IPS-18c (cell line): ENCODE measurements at regions not wholly inside any gene's neighbourhood (a gene's known extent, or its start where the extent isn't known, plus 50 kb on each side); places are given as distances from the start of the nearest gene placed in this dataset.
"Not testable (repeated sequence)": the region's sequence is repeated elsewhere in the genome, so short reads cannot be mapped to it uniquely, and the experiment has no call there.

Experiments
- H3K4me3 ChIP-seq: 2 replicates; pipeline ENCODE4 v1.7.0; 2013; ENCODE audit warnings: low read depth, mild to moderate bottlenecking, low read length, moderate library complexity; ENCODE audit not compliant: insufficient read depth
- H3K9me3 ChIP-seq: one replicate; pipeline ENCODE4 v1.6.1; 2013; ENCODE audit warnings: mild to moderate bottlenecking, low read length, moderate library complexity; ENCODE audit not compliant: control insufficient read depth, insufficient read depth

GRCh38 chr6:27674882-27675281 is 202.0 kb upstream of the ZNF184 start:
- H3K4me3 ChIP-seq, result no peak overlapping the region
- H3K9me3 ChIP-seq, result no peaks in the 10 kb centered on the region

- Histone ChIP-seq H3K9me3 (no peaks in the 10 kb centered on the region), H3K4me3 (peak overlapping the region; percentile 53; the same call in 1 of the 2 replicates)
These were observed 199.4 kb upstream of the ZNF184 start for GRCh38 chr6:27672113-27672799.

DNA sequence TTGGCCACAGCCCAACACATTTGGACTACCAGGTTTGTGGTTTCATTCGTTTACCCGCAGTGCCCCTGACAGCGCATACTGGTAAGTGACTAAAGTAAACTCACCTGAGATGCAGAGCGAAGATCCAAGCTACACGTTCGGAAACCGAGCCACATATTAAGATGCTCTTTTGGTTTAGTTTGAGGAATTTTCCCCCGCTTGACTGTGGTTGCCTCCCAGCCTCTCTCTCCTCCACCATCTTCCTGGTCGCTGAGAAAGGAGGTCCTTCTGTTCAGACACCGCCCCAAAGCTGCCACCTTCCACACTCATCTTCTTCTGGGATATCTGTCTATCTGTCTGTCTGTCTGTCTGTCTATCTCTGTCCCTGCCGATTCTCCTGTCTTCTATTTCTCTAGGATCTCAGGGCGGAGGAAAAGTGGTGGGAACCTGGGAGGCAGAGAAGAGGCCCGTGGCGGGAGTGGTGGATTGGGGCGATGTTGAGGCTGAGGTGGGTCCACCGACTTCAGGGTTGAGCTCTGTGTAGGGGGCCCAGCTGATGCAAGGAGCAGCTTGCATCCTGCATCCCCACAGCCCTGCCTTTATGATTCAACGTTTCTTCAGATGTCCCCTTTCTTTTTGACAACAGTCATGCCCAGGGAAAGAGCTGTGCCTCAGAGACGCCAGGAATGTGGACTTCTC is 196.9 kb upstream of the ZNF184 start:
- Histone ChIP-seq H3K4me3 (peak overlapping the region; percentile 50), H3K9me3 (no peaks in the 10 kb centered on the region)

- Histone ChIP-seq H3K4me3 (peak overlapping the region; percentile 50), H3K9me3 (no peaks in the 10 kb centered on the region)
These were observed 196.4 kb upstream of the ZNF184 start for GRCh38 chr6:27669295-27669623.

GRCh38 chr6:27668442-27669294 is 195.8 kb upstream of the ZNF184 start:
- Histone ChIP-seq H3K9me3 (no peaks in the 10 kb centered on the region), H3K4me3 (peak overlapping the region; percentile 62)

GRCh38 chr6:27667657-27668441 is 194.9 kb upstream of the ZNF184 start:
- peak overlapping the region; percentile 62 for H3K4me3 ChIP-seq

DNA sequence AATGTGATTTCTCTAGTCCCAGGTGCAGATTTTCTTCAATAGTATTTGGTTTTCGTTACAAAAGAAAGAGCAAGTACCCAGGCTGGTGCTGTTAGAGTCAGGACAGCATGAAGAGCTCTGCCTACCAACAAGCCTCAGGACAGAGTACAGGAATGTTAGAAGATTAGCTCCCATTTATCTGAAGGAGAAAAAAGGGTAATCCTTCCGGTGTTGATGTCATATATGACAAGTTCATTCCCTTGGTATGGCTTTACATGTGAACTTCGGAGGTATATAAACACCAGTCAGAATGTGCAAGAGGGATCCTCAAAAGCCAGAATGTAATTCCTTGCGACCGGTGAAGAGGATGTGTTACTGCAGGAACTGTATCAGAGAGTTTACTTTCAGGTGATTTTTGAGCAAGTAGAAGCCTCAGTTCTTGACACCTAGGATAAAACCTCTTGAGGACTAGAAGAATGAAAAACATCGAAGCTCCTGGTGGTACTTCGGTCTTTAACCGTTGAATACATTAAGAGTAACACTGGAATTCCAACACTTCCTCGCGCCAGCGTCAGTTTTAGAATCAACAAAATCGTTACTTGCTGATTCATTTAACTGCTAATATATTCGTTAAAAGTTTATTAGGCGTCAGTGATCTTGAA is 194.2 kb upstream of the ZNF184 start:
- no peaks in the 10 kb centered on the region for H3K9me3 ChIP-seq
- H3K4me3 ChIP-seq, result peak overlapping the region; percentile 62

More at GRCh38 chr6:27667657-27668441, 194.9 kb upstream of the ZNF184 start:
- no peaks in the 10 kb centered on the region for H3K9me3 ChIP-seq

DNA sequence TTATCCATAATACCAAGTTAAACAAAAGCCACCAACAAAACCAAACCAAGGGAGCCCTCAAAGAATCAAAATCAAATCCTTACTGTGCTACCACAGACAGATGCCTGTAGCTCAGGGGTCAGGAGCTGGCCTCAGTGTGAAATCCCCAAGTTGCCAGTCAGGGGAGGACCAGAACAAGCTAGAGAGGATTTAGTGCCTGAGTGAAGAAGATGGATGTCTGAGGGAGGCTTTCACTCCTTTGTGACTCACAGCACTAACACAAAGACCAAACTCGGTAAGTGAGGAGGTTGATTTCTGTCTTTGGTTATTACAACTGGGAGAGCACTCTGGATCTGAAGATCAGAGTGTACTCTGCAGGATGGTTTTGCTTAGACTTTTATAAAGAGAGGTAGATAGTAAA is 189.9 kb upstream of the ZNF184 start:
- Histone ChIP-seq H3K9me3 (peaks cover 2% of the 10 kb centered on the region), H3K4me3 (no peak overlapping the region)

DNA sequence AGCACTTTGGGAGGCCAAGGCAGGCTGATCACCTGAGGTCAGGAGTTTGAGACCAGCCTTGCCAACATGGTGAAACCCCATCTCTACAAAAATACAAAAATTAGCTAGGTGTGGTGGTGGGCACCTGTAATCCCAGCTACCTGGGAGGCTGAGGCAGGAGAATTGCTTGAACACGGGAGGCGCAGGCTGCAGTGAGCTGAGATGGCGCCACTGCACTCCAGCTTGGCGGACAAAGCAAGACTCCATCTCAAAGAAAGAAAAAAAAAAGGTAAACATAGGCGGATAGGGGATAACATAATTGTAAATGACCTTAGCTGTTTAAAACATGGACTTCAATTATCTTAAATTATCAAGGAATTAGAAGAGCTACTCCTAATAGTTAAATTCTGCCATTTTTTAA is 189.3 kb upstream of the ZNF184 start:
- not testable (repeated sequence) for H3K9me3 ChIP-seq, H3K4me3 ChIP-seq

- H3K4me3 ChIP-seq, H3K9me3 ChIP-seq: not testable (repeated sequence)
These were observed 180.4 kb upstream of the ZNF184 start for GRCh38 chr6:27653143-27653825.

GRCh38 chr6:27651371-27651732 is 178.4 kb upstream of the ZNF184 start:
- Histone ChIP-seq H3K9me3 (no peaks in the 10 kb centered on the region), H3K4me3 (peak overlapping the region; percentile 75)

DNA sequence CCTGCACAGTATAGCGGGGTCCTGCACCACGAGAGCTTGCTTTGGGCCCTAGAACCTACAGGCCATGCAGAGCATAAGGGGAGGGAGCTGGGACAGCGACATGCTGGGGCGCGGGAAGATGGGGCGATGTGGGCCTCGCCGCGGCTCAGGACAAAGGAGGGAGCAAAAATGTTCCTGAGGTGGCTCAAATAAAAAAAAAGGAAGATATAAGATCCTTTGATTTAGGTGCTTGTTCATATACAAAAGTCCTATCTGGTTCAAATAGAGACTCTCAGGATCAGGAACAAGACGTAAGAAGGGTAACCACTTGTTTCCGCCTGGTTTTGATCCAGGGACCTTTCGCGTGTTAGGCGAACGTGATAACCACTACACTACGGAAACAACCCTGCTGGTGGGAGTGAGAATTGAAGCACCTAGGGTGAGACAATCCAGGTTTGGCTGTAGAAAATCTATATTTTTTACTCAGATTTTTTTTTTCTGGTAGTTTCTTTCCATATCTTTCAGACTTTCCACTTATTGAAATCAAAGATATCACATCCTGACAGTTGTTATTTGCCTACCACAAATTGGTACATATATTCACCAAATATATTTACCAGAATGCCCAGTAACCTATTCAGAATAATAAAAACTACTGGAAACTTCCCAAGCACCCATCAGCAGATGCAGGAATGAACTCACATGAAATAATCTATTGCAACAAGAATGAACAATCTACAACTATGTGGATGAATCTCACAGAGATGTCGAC is 177.9 kb upstream of the ZNF184 start:
- H3K4me3 ChIP-seq, result peak overlapping the region; percentile 75
- H3K9me3 ChIP-seq, result no peaks in the 10 kb centered on the region

DNA sequence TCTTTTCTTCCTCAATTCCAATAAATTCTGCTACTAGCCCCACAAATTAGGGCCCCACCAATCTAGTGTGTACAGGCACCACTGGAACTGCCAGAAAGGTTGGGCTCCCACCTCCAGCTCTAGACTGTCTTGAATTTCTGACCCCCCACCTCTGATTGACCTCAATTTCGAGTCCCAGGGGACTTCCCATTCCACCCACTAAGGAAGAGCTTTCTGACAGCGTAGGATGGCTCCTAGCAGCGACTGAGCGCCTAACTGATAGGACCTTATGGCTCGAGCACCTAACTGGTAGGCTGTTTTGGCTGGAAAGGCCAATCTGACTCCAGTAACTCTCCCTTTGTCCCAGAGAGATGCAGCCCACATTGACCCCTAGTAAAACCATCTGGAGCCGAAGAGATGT is 171.6 kb upstream of the ZNF184 start:
- no peak overlapping the region for H3K4me3 ChIP-seq
- H3K9me3 ChIP-seq, result no peaks in the 10 kb centered on the region

- no peak overlapping the region for H3K4me3 ChIP-seq
- H3K9me3 ChIP-seq, result no peaks in the 10 kb centered on the region
These were observed 170.0 kb upstream of the ZNF184 start for GRCh38 chr6:27642744-27643456.

GRCh38 chr6:27635886-27636285 is 163.0 kb upstream of the ZNF184 start:
- not testable (repeated sequence) for H3K9me3 ChIP-seq, H3K4me3 ChIP-seq
